Ammon's horn (tissue), 1 donor: ENCODE measurements at regions not wholly inside any gene's neighbourhood (a gene's known extent, or its start where the extent isn't known, plus 50 kb on each side); places are given as distances from the start of the nearest gene placed in this dataset.
A peak's percentile ranks its signal among the peaks of the same experiment; 100 is the strongest.

Experiments used
- DNase-seq: peaks from one replicate; pipeline ENCODE4 v3.0.0-alpha.2; 2016; ENCODE audit warnings: low spot score

DNA sequence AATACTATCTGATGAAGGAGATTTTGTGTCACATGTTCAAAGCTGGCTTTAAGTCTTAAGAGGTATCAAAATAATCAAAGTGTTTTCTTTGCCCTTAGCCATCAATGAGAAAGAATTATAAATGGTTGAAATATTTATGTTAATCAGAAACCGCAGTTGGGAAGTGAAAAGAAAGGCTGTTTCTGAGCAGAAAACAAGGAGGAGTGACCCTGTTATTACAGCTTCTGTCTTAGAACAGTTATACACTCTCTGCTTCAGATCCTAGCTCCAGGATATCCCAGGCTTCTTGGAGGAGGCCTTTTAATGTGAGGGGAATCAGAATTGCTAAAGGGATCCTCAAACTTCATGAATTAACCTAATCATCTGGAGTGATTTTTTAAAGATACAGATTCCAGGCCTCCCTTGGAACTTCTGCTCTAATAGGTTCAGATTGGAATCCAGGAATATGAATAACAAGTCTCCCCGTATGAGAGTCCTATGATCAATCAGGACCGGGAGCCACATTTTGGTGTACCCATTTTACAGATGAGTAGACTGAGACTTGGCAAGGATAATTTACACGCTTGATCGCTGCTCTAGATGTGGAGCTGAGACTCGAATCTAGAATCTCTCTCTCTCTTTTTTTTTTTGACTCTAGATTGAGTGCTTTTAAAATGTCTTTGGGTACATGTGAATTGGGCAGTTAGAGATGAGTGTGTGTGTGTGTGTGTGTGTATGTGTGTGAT is 50.8 kb upstream of the JAG1 start:
- no peak for DNase-seq

DNA sequence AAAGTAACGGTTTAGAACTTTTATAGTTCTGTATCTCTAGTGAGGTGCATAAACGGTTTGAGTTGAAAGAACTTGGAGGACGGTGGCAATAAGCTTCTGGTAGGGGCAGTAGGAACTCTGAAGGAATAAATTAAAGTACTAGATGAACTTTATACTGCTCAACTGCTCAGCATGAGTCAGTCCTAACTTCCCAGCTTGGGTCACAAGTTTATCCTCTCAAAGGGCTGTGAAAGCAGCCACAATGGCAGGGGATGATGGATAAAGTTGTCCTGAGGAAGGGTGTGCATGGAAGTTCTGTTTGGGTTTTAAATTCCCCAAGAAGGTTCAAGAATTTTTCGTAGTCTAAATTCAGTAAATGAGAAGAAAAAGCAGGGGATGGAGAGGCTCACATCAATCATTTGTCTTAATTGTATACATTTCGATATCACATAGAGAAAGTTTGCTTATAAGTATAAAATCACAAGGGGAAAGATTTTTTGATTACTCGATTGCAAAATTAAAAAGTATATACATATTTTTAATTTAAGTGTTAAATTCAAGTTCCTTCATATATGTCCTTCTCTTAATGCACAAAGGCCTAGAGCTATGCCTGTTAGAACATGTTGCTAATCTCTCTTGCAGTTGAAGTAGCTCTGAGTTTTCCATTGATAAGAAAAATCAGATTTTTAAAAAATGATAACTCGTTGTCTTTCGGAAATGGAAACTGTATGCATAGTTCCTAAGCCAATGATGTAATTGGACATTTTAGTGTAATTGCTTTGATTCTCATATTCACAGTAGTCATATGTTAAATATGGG is 55.3 kb upstream of the JAG1 start:
- DNase-seq, result no peak

DNA sequence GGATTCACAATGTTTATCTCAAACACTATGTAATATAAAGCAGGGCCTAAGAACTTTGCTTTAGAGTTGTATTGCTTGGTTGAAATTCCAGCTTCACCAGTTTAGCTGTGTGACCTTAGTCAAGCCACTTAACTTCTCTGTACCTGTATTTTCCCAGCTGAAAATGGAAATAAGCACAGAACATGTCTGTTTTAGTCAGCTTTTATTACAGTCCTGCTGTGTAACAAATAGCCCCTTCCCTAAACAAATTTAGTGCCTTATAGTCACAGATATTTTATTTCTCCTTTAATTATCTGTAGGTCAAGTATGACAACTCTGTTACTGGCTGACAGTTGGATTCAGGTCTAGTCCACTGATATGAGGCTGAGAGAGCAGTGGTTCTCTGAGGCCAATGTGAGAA is 56.0 kb upstream of the JAG1 start:
- no peak for DNase-seq

DNA sequence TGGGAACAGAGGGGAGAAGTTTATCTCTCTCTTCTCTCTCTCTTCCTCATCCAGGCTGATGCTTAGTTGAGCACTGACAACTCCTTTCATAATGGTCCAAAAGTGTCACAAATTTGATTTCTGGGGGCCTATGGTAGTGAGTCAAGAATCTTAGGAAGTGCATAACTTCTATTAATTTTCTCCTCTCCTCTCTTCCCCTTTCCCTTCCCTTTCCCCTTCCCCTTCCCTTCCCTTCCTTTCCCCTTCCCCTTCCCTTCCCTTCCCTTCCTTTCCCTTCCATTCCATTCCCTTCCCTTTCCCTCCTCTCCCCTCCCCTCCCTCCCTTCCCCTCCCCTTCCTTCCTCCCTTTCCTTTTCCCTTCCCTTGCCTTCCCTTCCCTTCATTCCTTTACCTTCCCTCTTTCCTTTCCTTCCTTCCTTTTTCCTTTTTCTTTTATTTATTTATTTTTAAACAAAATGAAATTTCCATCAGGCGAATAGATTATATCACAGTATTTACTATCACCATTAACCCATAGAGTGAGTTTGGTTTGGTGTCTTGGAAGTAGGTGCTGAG is 56.9 kb upstream of the JAG1 start:
- DNase-seq, result no peak

DNA sequence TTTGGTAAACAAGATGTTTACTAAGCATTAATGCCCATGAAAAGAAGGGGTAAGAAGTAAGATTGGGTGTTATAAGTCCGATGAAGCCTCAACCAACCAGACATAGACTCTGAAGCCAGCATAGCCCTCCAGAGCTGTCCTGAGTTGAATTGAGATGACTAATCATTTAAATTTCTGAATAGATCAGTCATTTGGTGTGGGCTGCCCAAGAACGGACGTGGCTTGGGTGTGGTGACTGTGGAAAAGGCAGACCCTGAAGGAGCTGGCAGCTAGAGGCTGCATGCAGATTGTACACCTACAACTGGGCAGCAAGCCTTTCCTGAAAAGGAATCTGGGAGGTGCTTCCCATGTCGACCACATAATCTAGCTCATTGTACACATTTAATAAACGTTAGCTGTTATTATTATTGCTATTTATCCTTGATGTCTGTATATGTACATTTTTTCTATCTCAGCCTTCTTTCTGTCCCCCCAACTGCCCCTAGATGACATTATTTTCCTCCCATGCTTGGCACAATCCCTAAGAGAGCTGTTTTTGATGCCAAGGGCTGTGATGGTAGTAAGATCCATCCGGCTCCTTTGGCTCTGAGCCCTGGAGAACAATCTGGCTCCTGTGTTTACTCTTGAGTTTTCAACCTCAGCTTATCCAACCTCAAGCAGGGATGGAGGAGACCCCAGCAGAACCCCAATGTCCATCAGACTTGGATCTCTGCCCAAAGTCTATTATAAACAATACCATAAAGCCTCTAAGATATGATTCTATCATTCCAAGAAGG is 57.6 kb upstream of the JAG1 start:
- DNase-seq, result no peak

DNA sequence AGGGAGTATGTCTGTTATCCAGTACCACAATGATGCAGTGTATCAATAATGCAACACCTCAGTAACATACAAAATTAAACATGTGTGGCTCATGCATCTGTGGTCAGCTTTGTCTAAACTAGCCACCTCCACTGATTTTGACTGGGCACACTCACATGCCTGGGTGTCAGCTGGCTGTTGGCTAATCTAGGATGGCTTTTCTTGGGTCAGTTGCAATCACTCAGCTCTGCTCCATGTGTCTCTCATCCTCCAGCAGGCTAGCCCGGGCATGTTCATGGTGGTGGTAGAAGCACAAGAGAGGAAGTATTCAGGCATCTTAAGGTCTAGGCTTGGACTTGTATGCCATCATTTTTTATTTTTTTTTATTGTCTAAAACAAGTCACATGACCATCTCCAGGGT is 59.3 kb upstream of the JAG1 start:
- no peak for DNase-seq

DNA sequence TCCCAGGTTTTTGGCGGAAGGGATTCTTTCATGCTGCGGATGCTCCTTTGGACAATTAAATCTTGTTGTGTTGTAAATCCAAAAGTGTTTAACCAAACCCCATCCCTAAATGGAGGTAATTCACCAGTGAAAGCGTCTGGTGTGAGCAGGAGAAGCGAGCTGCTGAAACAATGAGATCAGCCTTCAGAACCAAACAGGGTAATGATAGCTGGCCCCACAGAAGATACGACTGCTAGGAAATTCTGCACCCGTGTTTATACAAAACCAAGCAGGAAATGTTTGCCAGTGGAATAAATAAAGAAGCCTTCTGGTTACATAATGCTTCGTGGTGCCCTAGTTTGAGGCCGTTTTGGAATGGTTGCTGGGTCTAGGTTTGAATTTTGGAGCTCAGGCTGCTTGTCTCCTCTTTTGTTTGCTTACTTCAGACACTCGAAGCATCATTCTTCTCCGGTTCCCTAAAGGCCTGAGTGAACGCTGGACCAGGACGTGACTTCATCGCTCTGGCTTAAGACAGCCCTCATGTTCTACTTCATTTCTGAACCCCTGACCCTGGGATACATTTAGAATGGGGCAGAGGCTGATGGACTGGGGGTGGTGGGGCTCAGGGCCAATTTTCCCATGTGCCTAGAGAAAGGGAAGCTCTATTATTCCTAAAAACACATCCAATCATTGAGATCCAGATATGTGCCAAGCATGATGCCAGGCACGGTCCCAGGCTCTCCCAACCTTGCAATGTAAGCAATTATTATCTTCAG is 61.6 kb upstream of the JAG1 start:
- DNase-seq, result no peak

DNA sequence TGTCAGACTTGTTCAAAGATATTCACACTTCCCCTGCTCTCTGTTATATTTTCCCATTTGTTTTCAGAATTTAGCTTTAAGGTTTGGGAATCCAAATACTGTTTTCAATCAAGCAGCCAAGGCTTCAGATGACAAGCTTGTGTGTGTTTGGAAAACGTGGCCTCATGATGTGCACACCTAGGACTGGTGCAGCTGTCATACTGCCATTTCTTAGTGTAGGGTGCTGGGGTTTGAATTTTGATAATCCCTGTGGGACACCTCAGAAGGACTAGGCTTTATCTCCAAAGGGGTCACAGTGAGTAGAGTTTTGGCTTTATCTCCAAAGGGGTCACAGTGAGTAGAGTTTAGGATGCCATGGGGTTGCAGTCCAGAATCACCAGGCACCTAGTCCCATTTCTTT is 65.3 kb upstream of the JAG1 start:
- no peak for DNase-seq

DNA sequence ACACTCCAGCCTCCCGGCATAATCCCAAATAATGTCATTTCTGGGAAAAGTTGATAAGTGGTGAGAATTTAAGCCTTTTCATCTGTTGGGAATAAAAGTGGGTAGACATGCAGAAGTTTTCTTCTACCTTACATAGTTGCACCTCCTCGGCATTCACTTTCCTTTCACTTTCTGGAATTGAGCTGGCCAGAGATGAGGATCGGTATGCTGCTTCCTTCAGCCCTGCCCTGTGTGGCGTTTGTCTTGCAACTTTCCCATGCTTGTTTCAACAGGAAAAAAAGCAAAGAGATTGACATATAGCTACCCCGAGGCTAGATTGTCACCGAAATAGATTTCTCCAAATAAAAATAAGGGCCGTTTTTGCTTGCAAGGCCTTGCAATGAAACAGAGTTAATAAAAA is 65.8 kb upstream of the JAG1 start:
- DNase-seq, result no peak

DNA sequence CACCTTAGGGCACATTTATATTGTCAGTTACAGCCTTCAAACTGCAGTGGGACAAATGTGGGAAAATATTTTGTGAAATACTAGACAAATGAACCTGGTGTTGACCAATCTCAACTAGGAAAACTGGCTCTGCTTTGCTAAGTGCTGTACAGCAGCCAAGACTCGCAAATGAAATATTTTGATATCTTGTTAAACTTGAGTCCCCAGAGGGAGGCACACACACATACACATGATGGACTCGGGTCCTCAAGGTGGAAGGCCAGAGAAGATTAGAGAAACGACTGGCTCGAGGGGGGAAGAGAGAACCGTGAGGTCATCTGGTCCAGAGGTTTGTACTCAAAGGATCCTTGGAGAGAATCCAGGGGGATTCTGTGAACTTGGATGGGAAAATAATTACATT is 67.3 kb upstream of the JAG1 start:
- no peak for DNase-seq

DNA sequence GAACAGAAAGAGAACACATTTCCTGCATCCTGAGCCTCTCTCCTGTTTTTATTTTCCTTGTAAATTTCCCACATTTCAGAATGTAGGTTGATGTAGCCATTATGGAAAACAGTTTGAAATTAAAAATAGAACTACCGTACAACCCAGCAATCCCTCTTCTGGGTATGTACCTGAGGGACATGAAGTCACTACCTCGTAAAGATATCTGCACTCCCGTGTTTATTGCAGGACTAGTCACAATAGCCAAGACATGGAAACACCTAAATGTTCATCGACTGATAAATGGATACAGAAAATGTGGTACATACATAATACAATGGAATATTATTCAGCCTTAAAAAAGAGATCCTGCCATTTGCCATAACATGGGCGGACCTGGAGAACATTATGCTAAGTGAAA is 72.0 kb upstream of the JAG1 start:
- DNase-seq, result no peak

DNA sequence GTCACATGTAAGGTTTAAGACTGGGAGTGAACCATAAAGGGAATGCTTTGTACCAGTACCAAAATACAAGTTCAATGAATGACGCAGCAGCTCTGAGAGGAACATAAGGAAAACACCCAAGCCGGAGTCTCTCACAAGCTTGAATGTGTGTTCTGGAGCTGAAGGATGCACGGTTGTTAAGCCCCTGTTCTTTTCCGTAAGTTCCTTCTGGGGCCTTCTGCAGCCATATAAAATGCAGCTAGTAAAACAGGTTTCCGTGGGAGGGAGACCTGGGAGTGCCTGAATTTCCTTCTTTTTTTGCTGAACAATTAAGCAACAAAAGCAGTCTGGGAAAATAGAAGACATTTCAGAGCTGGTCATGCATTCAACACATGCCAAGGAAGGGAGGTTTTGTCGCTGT is 73.2 kb upstream of the JAG1 start:
- peak; percentile 12 for DNase-seq

DNA sequence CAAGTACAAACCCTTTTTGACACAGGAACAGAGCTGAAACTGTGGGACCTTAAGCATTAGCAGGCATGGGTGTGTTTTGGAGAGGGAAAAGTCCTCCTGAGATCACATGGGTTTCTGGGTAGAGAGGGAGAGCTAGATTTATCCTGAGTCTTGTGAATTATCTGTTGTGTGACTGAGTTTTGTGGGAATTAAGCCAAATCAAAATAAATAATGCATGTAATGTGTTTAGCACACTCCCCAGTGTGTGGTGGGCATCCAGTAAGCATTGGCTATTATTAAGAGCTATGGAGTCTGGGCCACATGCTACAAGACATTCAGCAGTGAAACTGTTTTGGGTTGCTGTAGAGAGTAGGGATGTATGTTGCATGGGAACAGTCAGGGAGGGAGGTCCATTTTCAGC is 75.3 kb upstream of the JAG1 start:
- no peak for DNase-seq

DNA sequence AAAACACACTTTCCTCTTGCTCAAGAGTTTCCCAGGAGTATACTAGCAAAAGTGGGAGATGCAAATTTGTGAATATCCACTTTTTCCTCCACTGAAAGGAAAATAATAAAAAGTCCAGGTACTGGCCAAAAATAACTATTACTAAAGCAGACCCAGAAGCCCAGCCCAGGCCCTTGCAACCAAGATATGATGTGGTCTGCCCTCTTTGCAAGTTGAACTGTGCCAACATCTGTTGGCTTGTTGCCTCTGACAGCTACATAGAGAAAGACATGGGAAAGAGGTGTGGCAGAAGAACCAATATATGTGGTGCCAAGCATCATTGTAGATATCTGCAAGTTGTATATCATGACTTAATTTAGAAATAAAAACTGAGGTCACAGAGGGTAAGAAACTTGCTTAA is 78.4 kb upstream of the JAG1 start:
- no peak for DNase-seq

DNA sequence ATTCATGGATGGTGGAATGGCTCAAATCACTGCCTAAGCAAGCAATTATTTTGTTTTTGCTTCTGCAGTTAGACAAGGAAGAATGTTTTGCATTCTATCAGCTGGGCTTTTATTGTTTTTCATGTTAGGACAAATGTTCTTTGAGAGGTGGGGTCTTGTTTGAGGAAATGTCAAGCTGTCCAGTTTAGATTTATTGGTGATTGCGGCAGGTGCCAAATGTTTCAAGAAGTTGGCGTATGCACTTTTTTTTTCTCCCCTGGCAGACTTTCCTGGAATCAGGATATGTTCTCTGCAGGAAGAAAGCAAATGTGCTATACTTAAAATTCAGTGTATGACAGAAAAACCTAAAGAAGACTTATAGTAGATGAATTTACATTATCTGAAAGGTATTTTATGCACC is 81.0 kb upstream of the JAG1 start:
- no peak for DNase-seq

DNA sequence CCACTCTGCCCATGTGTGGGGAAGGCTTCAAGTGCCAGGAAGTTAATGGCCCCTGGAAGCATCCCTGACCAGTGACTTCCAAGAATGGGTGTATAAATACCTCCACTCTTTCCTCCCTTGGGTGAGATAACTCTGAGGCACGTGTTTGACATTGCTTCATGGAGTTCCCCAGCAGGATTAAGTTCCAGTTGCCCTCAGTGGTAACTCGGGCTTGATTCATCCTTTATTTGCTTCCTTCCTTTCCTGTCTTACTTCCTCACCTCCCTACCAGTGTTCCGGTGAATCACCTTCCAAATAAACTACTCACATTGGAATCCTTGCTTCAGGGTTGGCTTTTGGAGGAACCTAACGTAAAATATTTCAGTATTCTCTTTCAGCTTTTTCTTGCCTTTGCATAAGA is 84.6 kb upstream of the JAG1 start:
- no peak for DNase-seq

DNA sequence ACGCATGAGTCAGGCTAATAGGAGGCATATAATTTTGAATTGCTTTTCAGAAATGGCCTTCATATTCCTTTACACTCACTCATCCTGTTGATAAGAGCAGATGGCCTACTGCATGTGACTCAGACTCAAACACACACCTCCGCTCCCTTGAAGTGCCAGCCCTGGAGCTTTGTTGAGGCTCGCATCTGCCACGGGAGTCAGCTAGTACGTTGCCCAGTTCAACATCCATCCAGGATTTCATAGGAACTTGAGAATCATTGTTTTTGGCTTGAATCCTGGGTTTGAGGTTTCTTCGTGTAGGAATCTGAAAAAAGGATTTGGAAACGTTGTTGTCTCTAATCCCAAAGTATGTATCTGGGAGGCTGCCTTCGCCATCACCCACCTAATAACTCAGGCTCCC is 87.4 kb upstream of the JAG1 start:
- peak; percentile 63 for DNase-seq

DNA sequence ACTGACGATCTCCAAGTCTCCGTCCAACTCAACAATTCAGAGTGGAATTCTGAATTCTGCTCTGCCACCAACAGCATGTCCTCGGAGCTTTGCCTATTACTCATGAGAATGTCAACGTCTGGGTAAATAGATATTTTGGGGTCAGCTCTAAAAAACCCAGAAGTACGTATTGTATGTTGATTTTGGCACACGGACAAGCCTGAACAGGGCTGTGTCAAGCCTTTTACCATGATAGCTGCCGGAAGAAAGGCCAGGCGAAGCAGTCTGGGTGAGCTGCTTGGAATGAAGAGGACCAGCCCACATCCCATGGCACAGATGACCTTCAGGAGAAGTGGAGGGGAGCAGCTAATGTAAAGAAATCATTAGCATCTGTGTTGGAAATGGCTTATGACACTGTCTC is 88.0 kb upstream of the JAG1 start:
- DNase-seq, result no peak

DNA sequence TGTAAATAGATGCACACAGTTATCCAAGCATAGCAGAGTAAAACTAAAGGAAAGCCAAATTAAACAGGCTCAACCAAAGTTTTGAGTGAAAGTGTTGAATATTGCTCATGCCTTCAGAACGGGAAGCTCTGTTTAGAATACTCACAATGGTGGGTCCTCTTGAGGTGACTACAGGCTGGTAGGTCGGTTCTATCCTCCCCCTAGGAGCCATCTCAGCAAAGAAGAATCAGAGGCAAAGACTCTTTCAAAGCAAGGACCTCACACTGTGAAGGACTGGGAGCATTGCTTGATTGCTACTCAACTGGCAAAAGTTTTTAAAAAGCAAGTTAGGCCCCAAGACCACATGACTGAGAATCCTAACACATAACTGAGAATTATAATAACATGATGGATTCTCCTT is 88.4 kb upstream of the JAG1 start:
- DNase-seq, result no peak

DNA sequence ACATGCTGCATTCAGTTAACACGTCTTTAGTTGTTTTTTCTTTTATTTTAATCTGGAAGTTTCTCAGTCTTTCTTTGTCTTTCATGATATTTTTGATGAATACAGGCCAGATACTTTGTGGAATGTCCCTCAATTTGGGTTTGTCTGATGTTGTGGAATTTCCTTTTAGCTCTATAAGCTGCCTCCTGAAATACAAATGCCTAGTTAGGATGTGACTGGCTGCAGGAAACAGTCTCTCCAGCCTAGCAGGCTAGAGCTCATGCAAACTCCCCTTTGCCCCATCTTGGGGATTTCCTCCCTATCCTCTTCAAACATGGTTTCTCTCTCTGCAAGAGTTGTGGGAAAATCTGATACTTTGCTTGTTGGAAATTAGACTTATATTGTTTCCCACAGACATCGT is 89.3 kb upstream of the JAG1 start:
- DNase-seq, result no peak

DNA sequence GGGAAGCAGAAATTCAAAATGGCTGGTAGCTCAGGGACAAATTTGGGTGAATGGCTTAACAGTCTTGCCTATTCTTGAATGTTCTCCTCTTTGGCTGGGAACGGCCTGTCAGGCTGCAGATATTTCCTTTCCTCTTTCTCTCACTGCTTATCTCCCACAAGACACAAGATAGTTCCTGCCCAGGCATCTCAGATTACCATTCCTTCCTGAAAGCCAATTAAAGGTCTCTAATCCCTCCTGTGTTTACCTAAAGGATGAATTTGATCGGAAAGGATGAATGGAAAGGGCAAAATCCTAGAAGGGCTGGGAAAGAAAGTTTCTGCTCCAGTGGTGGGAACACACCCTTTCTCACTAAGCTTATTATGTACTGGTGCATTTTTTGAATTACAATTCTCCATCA is 95.9 kb upstream of the JAG1 start:
- DNase-seq, result no peak

DNA sequence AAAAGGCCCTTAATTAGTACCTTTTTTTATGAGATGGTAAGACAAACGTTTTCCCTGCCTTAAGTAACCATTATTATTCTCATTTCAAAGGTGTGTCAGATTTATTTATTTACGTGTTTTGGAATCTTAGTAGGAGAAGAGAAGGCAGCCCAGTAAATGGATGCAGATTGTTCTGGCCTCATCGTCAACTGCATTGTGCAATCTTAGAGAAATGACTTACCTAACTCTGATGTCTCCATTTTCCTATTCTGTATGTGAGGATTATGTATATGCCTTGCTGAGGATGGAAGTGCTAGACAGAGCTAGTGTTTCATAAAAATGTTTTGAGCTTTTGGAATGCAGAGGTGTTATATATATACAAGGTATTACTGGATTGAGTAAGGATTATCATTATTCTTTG is 97.0 kb upstream of the JAG1 start:
- no peak for DNase-seq
